ENCODE measurements at regions not wholly inside any gene's neighbourhood (a gene's known extent, or its start where the extent isn't known, plus 50 kb on each side); places are given as distances from the start of the nearest gene placed in this dataset.

GRCh38 chr12:45605624-45606023, 123.9 kb upstream of the ARID2 start:
- TF ChIP-seq CTCF (IDR thresholded peaks at IDR 0.05; ENCODE audit: poor library complexity, severe bottlenecking) (no peak), EZH2 (IDR thresholded peaks at IDR 0.05; ENCODE audit: borderline replicate concordance, insufficient read depth, low read length, poor library complexity, severe bottlenecking) (no peak)

All from neural cell (in vitro differentiated cells).